Keratinocyte (primary cell): ENCODE measurements at regions not wholly inside any gene's neighbourhood (a gene's known extent, or its start where the extent isn't known, plus 50 kb on each side); places are given as distances from the start of the nearest gene placed in this dataset.
"Not testable (repeated sequence)": the region's sequence is repeated elsewhere in the genome, so short reads cannot be mapped to it uniquely, and the experiment has no call there.

Experiments used
- EZH2 ChIP-seq: IDR thresholded peaks from one replicate; pipeline ENCODE4 v1.6.1; 2012; ENCODE audit warnings: inconsistent platforms, mild to moderate bottlenecking, low read length, moderate library complexity
- TF ChIP-seq, protein P1 (sequence below), 3 experiments: IDR thresholded peaks in 1 of 3; conservative IDR thresholded peaks in 1 of 3; optimal IDR thresholded peaks in 1 of 3; 2 replicates in 2 of 3; 3 replicates in 1 of 3; pipeline versions ENCODE3 to v1.5.1; 2011; ENCODE audit warnings: low read length in 3 of 3, mild to moderate bottlenecking in 3 of 3, moderate library complexity in 2 of 3, control low read depth in 1 of 3, inconsistent platforms in 1 of 3; ENCODE audit not compliant: insufficient read depth in 2 of 3; ENCODE audit errors: extremely low read depth in 1 of 3

- TF ChIP-seq, protein P1, sequence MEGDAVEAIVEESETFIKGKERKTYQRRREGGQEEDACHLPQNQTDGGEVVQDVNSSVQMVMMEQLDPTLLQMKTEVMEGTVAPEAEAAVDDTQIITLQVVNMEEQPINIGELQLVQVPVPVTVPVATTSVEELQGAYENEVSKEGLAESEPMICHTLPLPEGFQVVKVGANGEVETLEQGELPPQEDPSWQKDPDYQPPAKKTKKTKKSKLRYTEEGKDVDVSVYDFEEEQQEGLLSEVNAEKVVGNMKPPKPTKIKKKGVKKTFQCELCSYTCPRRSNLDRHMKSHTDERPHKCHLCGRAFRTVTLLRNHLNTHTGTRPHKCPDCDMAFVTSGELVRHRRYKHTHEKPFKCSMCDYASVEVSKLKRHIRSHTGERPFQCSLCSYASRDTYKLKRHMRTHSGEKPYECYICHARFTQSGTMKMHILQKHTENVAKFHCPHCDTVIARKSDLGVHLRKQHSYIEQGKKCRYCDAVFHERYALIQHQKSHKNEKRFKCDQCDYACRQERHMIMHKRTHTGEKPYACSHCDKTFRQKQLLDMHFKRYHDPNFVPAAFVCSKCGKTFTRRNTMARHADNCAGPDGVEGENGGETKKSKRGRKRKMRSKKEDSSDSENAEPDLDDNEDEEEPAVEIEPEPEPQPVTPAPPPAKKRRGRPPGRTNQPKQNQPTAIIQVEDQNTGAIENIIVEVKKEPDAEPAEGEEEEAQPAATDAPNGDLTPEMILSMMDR (optimal IDR thresholded peaks at IDR 0.05 in 1 of 3, IDR thresholded peaks at IDR 0.05 in 1 of 3, conservative IDR thresholded peaks at IDR 0.05 in 1 of 3; ENCODE audit: extremely low read depth in 1 of 3, insufficient read depth in 2 of 3, low read length in 3 of 3) = not testable (repeated sequence)
- not testable (repeated sequence) for TF ChIP-seq EZH2
Observed at GRCh38 chr2:89027536-89027935, 336.1 kb downstream of the RPIA start.
